K562 (cell line): ENCODE measurements at regions not wholly inside any gene's neighbourhood (a gene's known extent, or its start where the extent isn't known, plus 50 kb on each side); places are given as distances from the start of the nearest gene placed in this dataset.

Source experiments
- CBX8 ChIP-seq: fragments of 200-600 bp; sonication (generic); IDR thresholded peaks from 2 replicates; pipeline ENCODE4 v1.6.1; 2012; ENCODE audit warnings: borderline replicate concordance, mixed run types, low read depth, mild to moderate bottlenecking, moderate library complexity, mixed read lengths, low read length, control low read depth, inconsistent platforms; ENCODE audit not compliant: poor library complexity, severe bottlenecking; ENCODE audit errors: extremely low read depth
- ILK ChIP-seq: fragments of 450-650 bp; IDR thresholded peaks from 2 replicates; pipeline ENCODE4 v1.6.1; 2016; ENCODE audit warnings: missing genetic modification characterization, low read depth, mild to moderate bottlenecking, missing compliant biosample characterization, moderate library complexity, borderline replicate concordance
- LCOR ChIP-seq: sonication (generic); formaldehyde crosslinking; IDR thresholded peaks from 2 replicates; pipeline ENCODE4 v1.8.0; 2022; ENCODE audit warnings: mild to moderate bottlenecking, missing genetic modification reagents
- MGA ChIP-seq: fragments of 450-650 bp; IDR thresholded peaks from 2 replicates; pipeline ENCODE4 v1.6.1; 2016; ENCODE audit warnings: mild to moderate bottlenecking, moderate library complexity
- NFE2L1 ChIP-seq: fragments of 450-650 bp; IDR thresholded peaks from 2 replicates; pipeline ENCODE4 v1.6.1; 2016; ENCODE audit warnings: missing genetic modification characterization, low read depth, mild to moderate bottlenecking, missing compliant biosample characterization, moderate library complexity, borderline replicate concordance
- RFX1 ChIP-seq: fragments of 450-650 bp; IDR thresholded peaks from 2 replicates; pipeline ENCODE4 v1.6.1; 2016; ENCODE audit warnings: mild to moderate bottlenecking, moderate library complexity
- SAFB2 ChIP-seq: fragments of 200-400 bp; formaldehyde crosslinking; IDR thresholded peaks from 2 replicates; pipeline ENCODE4 v1.6.1; 2018; ENCODE audit warnings: borderline replicate concordance, low read length, low read depth, moderate library complexity; ENCODE audit not compliant: severe bottlenecking
- TCF3 ChIP-seq: sonication (generic); formaldehyde crosslinking; IDR thresholded peaks from 2 replicates; pipeline ENCODE4 v1.4.0; 2020; ENCODE audit warnings: mild to moderate bottlenecking, missing genetic modification reagents
- ZBTB26 ChIP-seq: fragments of 450-650 bp; formaldehyde crosslinking; IDR thresholded peaks from 2 replicates; pipeline ENCODE4 v1.4.0; 2022; ENCODE audit warnings: missing genetic modification characterization
- ZBTB7A ChIP-seq: IDR thresholded peaks from 2 replicates; pipeline ENCODE4 v1.6.1; 2011; ENCODE audit warnings: low read depth, mild to moderate bottlenecking, low read length, moderate library complexity, borderline replicate concordance; ENCODE audit not compliant: control insufficient read depth
- ZFP36 ChIP-seq: fragments of 150-350 bp; IDR thresholded peaks from 2 replicates; pipeline ENCODE4 v1.6.1; 2018; ENCODE audit warnings: low read length, low read depth; ENCODE audit not compliant: partially characterized antibody
- ZNF124 ChIP-seq: sonication (generic); formaldehyde crosslinking; IDR thresholded peaks from 2 replicates; pipeline ENCODE4 v1.8.1; 2022; ENCODE audit warnings: missing genetic modification reagents
- ZNF197 ChIP-seq: fragments of 200-800 bp; sonication (Bioruptor generic); IDR thresholded peaks from 2 replicates; pipeline ENCODE4 v1.6.1; 2016; ENCODE audit warnings: low read depth, missing genetic modification characterization, missing compliant biosample characterization
- ZNF384 ChIP-seq: IDR thresholded peaks from 2 replicates; pipeline ENCODE4 v1.6.1; 2012; ENCODE audit warnings: low read depth, low read length, improper control_type of control experiment

GRCh38 chr1:25003457-25004190 lies 73.5 kb upstream of the RUNX3 start (continued):
- TF ChIP-seq MGA, result peak; percentile 35; the same call in 1 of the 2 replicates
- TF ChIP-seq ZNF124 (CRISPR knock-in tag), result no peak
- TF ChIP-seq ZBTB26 (CRISPR knock-in tag), result no peak
- TF ChIP-seq NFE2L1 (tag), result no peak
- TF ChIP-seq ZNF384, result no peak
- TF ChIP-seq SAFB2, result no peak
- TF ChIP-seq RFX1, result no peak
- TF ChIP-seq TCF3 (CRISPR knock-in tag), result no peak
- no peak for TF ChIP-seq ZNF197 (CRISPR knock-in tag)
- TF ChIP-seq ZBTB7A, result no peak
- no peak for TF ChIP-seq ZFP36
- TF ChIP-seq CBX8, result no peak
- no peak for TF ChIP-seq LCOR (CRISPR knock-in tag)
- no peak for TF ChIP-seq ILK (tag)
